ENCODE measurements at regions not wholly inside any gene's neighbourhood (a gene's known extent, or its start where the extent isn't known, plus 50 kb on each side); places are given as distances from the start of the nearest gene placed in this dataset.

GRCh38 chr11:45476126-45476525 is 189.3 kb downstream of the CHST1 start:
- Histone ChIP-seq H4K20me1 (replicated peaks; ENCODE audit: insufficient read depth) (no peaks in the 10 kb centered on the region), H3K27ac (ENCODE audit: low read depth) (no peak overlapping the region), H3K4me2 (no peak overlapping the region), H3K79me2 (replicated peaks; ENCODE audit: insufficient read depth) (no peaks in the 10 kb centered on the region), H3K4me1 (ENCODE audit: insufficient read depth) (peaks cover 5% of the 10 kb centered on the region; the same call in 1 of the 2 replicates), H3K4me3 (no peak overlapping the region), H3K9me2 (ENCODE audit: insufficient read depth) (no peaks in the 10 kb centered on the region), H2AFZ (no peak overlapping the region), H3K27me3 (ENCODE audit: insufficient read depth) (no peaks in the 10 kb centered on the region), H3F3A (replicated peaks; ENCODE audit: low read depth) (no peaks in the 10 kb centered on the region), H3K36me3 (ENCODE audit: insufficient read depth) (no peaks in the 10 kb centered on the region)
- H3K4me1 Mint-ChIP-seq, result peaks cover 7% of the 10 kb centered on the region
- H3K27ac Mint-ChIP-seq, result no peak overlapping the region
- no peaks in the 10 kb centered on the region for H3K36me3 Mint-ChIP-seq (ENCODE audit: low read depth)
- TF ChIP-seq STAT1 (IDR thresholded peaks at IDR 0.05; ENCODE audit: unreplicated experiment) (no peak), POLR2AphosphoS5 (IDR thresholded peaks at IDR 0.05; ENCODE audit: low read depth) (no peak), REST (IDR thresholded peaks at IDR 0.05; ENCODE audit: unreplicated experiment) (no peak), NANOG (IDR thresholded peaks at IDR 0.05; ENCODE audit: borderline replicate concordance) (no peak), ZNF114 (CRISPR knock-in tag; IDR thresholded peaks at IDR 0.05) (no peak), CREB1 (CRISPR knock-in tag; IDR thresholded peaks at IDR 0.05; ENCODE audit: low read depth) (no peak)
- H3K4me3 Mint-ChIP-seq, result no peak overlapping the region
- DNase-seq (ENCODE audit: low spot score) (no peak), ATAC-seq (no peak)
- H3K9me3 Mint-ChIP-seq, result no peaks in the 10 kb centered on the region
- H3K27me3 Mint-ChIP-seq (ENCODE audit: insufficient read depth, low read depth, poor library complexity), result no peaks in the 10 kb centered on the region

- H3K4me3 Mint-ChIP-seq, result no peak overlapping the region
- H3K9me2 ChIP-seq (ENCODE audit: insufficient read depth), result no peaks in the 10 kb centered on the region
- no peaks in the 10 kb centered on the region for H3K27me3 ChIP-seq (ENCODE audit: insufficient read depth)
- no peak overlapping the region for H3K4me3 ChIP-seq
- no peak for ATAC-seq
- H3K4me2 ChIP-seq, result no peak overlapping the region
- no peak for DNase-seq (ENCODE audit: low spot score)
- H4K20me1 ChIP-seq (replicated peaks; ENCODE audit: insufficient read depth), result no peaks in the 10 kb centered on the region
- no peak overlapping the region for H3K27ac Mint-ChIP-seq
- no peaks in the 10 kb centered on the region for H3K36me3 Mint-ChIP-seq (ENCODE audit: low read depth)
- no peaks in the 10 kb centered on the region for H3K79me2 ChIP-seq (replicated peaks; ENCODE audit: insufficient read depth)
- peaks cover 7% of the 10 kb centered on the region for H3K4me1 Mint-ChIP-seq
- H3K4me1 ChIP-seq (ENCODE audit: insufficient read depth), result peaks cover 5% of the 10 kb centered on the region; the same call in 1 of the 2 replicates
- TF ChIP-seq REST (IDR thresholded peaks at IDR 0.05; ENCODE audit: unreplicated experiment) (no peak), ZNF331 (CRISPR knock-in tag; IDR thresholded peaks at IDR 0.05; ENCODE audit: low read depth) (no peak), ZNF462 (CRISPR knock-in tag; IDR thresholded peaks at IDR 0.05) (no peak), ZNF114 (CRISPR knock-in tag; IDR thresholded peaks at IDR 0.05) (no peak), NANOG (IDR thresholded peaks at IDR 0.05; ENCODE audit: borderline replicate concordance) (no peak)
- no peaks in the 10 kb centered on the region for H3K9me3 Mint-ChIP-seq
- H2AFZ ChIP-seq, result no peak overlapping the region
- no peak overlapping the region for H3K27ac ChIP-seq (ENCODE audit: low read depth)
- H3F3A ChIP-seq (replicated peaks; ENCODE audit: low read depth), result no peaks in the 10 kb centered on the region
- no peaks in the 10 kb centered on the region for H3K36me3 ChIP-seq (ENCODE audit: insufficient read depth)
- no peaks in the 10 kb centered on the region for H3K27me3 Mint-ChIP-seq (ENCODE audit: insufficient read depth, low read depth, poor library complexity)
These were observed 189.0 kb upstream of the SYT13 start for GRCh38 chr11:45475173-45475572.

All from GM23338 (cell line).